ENCODE measurements at regions not wholly inside any gene's neighbourhood (a gene's known extent, or its start where the extent isn't known, plus 50 kb on each side); places are given as distances from the start of the nearest gene placed in this dataset.

- TF ChIP-seq EZH2 (IDR thresholded peaks at IDR 0.05; ENCODE audit: low read length): no peak
- TF ChIP-seq, protein P1, sequence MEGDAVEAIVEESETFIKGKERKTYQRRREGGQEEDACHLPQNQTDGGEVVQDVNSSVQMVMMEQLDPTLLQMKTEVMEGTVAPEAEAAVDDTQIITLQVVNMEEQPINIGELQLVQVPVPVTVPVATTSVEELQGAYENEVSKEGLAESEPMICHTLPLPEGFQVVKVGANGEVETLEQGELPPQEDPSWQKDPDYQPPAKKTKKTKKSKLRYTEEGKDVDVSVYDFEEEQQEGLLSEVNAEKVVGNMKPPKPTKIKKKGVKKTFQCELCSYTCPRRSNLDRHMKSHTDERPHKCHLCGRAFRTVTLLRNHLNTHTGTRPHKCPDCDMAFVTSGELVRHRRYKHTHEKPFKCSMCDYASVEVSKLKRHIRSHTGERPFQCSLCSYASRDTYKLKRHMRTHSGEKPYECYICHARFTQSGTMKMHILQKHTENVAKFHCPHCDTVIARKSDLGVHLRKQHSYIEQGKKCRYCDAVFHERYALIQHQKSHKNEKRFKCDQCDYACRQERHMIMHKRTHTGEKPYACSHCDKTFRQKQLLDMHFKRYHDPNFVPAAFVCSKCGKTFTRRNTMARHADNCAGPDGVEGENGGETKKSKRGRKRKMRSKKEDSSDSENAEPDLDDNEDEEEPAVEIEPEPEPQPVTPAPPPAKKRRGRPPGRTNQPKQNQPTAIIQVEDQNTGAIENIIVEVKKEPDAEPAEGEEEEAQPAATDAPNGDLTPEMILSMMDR (optimal IDR thresholded peaks at IDR 0.05 in 1 of 3, IDR thresholded peaks at IDR 0.05 in 1 of 3, conservative IDR thresholded peaks at IDR 0.05 in 1 of 3; ENCODE audit: extremely low read depth in 1 of 3, insufficient read depth in 2 of 3, low read length in 3 of 3): no peak
- dilution Hi-C loops (cut with MboI; ENCODE audit: extremely low pct_ligation_motif_present, low sequenced_read_pairs): no loop called here
- Histone ChIP-seq H3K36me3 (ENCODE audit: control insufficient read depth in 2 of 2, extremely low read depth in 1 of 2, insufficient read depth in 2 of 2, low read length in 2 of 2) (no peaks in the 10 kb centered on the region), H3K9me1 (ENCODE audit: control insufficient read depth, extremely low read depth, insufficient read depth, low read length) (no peaks in the 10 kb centered on the region), H3K4me2 (ENCODE audit: control insufficient read depth, extremely low read depth, insufficient read depth, low read depth, low read length) (no peak overlapping the region), H3K4me1 (ENCODE audit: control insufficient read depth, extremely low read depth, insufficient read depth, low read length) (peaks cover 10% of the 10 kb centered on the region), H2AFZ (ENCODE audit: control insufficient read depth, low read length) (no peak overlapping the region), H3K9me3 (ENCODE audit: control insufficient read depth, low read depth, low read length) (no peaks in the 10 kb centered on the region), H3K27ac (ENCODE audit: control insufficient read depth, insufficient read depth, low read length) (no peak overlapping the region), H3K9ac (ENCODE audit: control insufficient read depth, extremely low read depth, insufficient read depth, low read length) (no peak overlapping the region), H3K4me3 (ENCODE audit: control insufficient read depth in 2 of 3, extremely low read depth in 1 of 3, insufficient read depth in 2 of 3, low read depth in 1 of 3, low read length in 3 of 3) (no peak overlapping the region), H3K27me3 (ENCODE audit: control insufficient read depth, extremely low read depth, insufficient read depth, low read length) (no peaks in the 10 kb centered on the region), H4K20me1 (ENCODE audit: control insufficient read depth, extremely low read depth, insufficient read depth, low read length) (no peaks in the 10 kb centered on the region), H3K79me2 (ENCODE audit: control insufficient read depth, insufficient read depth, low read length) (no peaks in the 10 kb centered on the region)
- no peak for DNase-seq (ENCODE audit: low read depth, low spot score)
- FAIRE-seq: no peak
Observed at GRCh38 chr9:105828171-105828570, 133.8 kb downstream of the TMEM38B start.

DNA sequence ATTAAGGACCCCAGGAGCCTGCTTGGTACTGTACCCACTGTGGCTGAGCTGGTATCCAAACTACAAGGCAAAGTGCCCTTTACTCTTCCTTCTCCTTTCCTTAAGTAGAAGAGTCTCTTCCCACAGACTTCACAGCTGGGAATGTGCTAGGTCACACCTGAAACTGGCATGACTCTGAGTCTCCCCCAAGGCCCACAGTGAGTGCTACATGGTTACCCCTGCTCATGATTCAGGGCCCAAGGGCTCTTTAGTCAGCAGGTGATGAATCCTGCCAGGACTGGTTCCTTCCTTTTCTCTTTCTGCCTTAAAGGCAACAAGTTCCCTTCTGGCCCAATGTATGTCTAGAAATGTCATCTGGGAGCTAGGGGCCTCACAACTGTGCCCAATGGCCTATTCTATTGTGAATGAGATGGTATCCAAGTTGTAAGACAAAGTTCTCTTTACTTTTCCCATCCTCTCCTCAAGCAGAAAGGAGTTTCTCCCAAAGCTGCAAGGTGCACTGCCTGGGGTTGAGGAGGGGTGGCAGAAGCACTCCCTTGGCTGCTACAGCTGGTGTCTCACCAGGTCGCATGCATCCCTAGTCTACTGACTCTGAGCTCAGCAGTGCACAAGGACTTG, 134.4 kb downstream of the TMEM38B start:
- no peaks in the 10 kb centered on the region for H3K9me3 ChIP-seq (ENCODE audit: control insufficient read depth, low read depth, low read length)

More for the DNA sequence above, 134.4 kb downstream of the TMEM38B start:
- H3K79me2 ChIP-seq (ENCODE audit: control insufficient read depth, insufficient read depth, low read length): no peaks in the 10 kb centered on the region
- no peak overlapping the region for H3K4me3 ChIP-seq (ENCODE audit: control insufficient read depth in 2 of 3, extremely low read depth in 1 of 3, insufficient read depth in 2 of 3, low read depth in 1 of 3, low read length in 3 of 3)
- no peak overlapping the region for H2AFZ ChIP-seq (ENCODE audit: control insufficient read depth, low read length)
- H3K4me2 ChIP-seq (ENCODE audit: control insufficient read depth, extremely low read depth, insufficient read depth, low read depth, low read length): no peak overlapping the region
- dilution Hi-C loops (cut with MboI; ENCODE audit: extremely low pct_ligation_motif_present, low sequenced_read_pairs): no loop called here
- no peak for DNase-seq (ENCODE audit: low read depth, low spot score)
- no peaks in the 10 kb centered on the region for H3K9me1 ChIP-seq (ENCODE audit: control insufficient read depth, extremely low read depth, insufficient read depth, low read length)
- peaks cover 10% of the 10 kb centered on the region for H3K4me1 ChIP-seq (ENCODE audit: control insufficient read depth, extremely low read depth, insufficient read depth, low read length)
- H3K9ac ChIP-seq (ENCODE audit: control insufficient read depth, extremely low read depth, insufficient read depth, low read length): no peak overlapping the region
- no peaks in the 10 kb centered on the region for H3K36me3 ChIP-seq (ENCODE audit: control insufficient read depth in 2 of 2, extremely low read depth in 1 of 2, insufficient read depth in 2 of 2, low read length in 2 of 2)
- H4K20me1 ChIP-seq (ENCODE audit: control insufficient read depth, extremely low read depth, insufficient read depth, low read length): no peaks in the 10 kb centered on the region
- TF ChIP-seq EZH2 (IDR thresholded peaks at IDR 0.05; ENCODE audit: low read length): no peak
- TF ChIP-seq, protein P1 (optimal IDR thresholded peaks at IDR 0.05 in 1 of 3, IDR thresholded peaks at IDR 0.05 in 1 of 3, conservative IDR thresholded peaks at IDR 0.05 in 1 of 3; ENCODE audit: extremely low read depth in 1 of 3, insufficient read depth in 2 of 3, low read length in 3 of 3): no peak
- no peaks in the 10 kb centered on the region for H3K27me3 ChIP-seq (ENCODE audit: control insufficient read depth, extremely low read depth, insufficient read depth, low read length)
- no peak for FAIRE-seq
- no peak overlapping the region for H3K27ac ChIP-seq (ENCODE audit: control insufficient read depth, insufficient read depth, low read length)
